PC-3 (cell line): ENCODE measurements at regions not wholly inside any gene's neighbourhood (a gene's known extent, or its start where the extent isn't known, plus 50 kb on each side); places are given as distances from the start of the nearest gene placed in this dataset.

Experiments used
- EZH2phosphoT487 ChIP-seq: fragments of 300-600 bp; sonication (generic); IDR thresholded peaks from 2 replicates; pipeline ENCODE4 v1.6.1; 2018; ENCODE audit warnings: mild to moderate bottlenecking, antibody characterized with exemption, low read length, borderline replicate concordance
- TF ChIP-seq, protein P1 (sequence below): fragments of 300-600 bp; sonication (generic); conservative IDR thresholded peaks from 2 replicates; pipeline ENCODE4 v1.5.1; 2017; ENCODE audit warnings: antibody characterized with exemption, low read depth, mild to moderate bottlenecking, low read length

DNA sequence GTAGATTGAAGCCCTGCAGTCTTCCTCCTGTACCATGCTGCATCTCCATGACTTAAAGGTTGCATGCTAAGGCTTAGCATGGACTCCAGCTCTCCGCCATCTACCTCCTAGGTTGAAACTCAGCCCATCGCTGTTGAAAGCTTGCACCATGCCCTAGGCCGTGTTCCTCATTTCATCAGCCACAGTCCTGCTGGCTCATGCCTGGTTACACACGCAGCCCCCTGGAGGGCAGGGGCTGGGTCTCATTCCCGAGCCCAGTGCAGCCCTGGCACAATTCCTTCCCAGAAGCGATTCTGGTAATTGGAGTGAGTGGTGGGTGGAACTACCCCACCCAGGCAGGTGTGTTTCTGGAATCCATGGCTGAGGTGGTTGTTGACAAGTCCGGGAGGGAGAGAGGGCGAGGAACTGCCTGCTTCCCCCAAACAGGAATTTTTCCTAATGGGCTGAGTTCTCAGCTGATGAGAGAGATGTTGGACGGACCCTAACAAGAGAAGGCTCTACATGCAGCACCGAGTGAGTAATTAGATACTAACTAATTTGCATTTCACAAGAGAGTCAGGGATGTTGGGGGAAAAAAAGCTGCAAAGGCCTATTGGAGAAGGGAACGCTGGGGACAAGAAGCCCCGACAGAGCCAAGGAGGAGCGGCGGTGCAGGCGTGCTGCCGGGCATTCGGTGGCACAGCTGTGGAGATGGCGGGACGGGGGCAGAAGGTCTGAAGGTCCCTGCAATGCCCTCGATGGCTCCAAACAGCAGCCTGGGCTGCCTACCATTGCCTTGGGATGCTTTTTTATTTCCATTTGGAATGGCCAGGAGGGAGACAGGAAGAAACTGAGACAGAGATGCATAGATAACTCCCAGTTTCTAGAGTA lies 92.3 kb upstream of the TLE3 start:
- TF ChIP-seq, protein P1, sequence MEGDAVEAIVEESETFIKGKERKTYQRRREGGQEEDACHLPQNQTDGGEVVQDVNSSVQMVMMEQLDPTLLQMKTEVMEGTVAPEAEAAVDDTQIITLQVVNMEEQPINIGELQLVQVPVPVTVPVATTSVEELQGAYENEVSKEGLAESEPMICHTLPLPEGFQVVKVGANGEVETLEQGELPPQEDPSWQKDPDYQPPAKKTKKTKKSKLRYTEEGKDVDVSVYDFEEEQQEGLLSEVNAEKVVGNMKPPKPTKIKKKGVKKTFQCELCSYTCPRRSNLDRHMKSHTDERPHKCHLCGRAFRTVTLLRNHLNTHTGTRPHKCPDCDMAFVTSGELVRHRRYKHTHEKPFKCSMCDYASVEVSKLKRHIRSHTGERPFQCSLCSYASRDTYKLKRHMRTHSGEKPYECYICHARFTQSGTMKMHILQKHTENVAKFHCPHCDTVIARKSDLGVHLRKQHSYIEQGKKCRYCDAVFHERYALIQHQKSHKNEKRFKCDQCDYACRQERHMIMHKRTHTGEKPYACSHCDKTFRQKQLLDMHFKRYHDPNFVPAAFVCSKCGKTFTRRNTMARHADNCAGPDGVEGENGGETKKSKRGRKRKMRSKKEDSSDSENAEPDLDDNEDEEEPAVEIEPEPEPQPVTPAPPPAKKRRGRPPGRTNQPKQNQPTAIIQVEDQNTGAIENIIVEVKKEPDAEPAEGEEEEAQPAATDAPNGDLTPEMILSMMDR: no peak
- no peak for TF ChIP-seq EZH2phosphoT487
